A549 (cell line): ENCODE measurements at regions not wholly inside any gene's neighbourhood (a gene's known extent, or its start where the extent isn't known, plus 50 kb on each side); places are given as distances from the start of the nearest gene placed in this dataset.

Experiments used
- CHD2 ChIP-seq: fragments of 150-350 bp; IDR thresholded peaks from 2 replicates; pipeline ENCODE4 v1.6.1; 2014; ENCODE audit warnings: low read length; ENCODE audit not compliant: partially characterized antibody
- CHD4 ChIP-seq: fragments of 200-600 bp; sonication (generic); IDR thresholded peaks from 2 replicates; pipeline ENCODE4 v1.6.1; 2016; ENCODE audit warnings: antibody characterized with exemption, mild to moderate bottlenecking, borderline replicate concordance
- CTCF ChIP-seq: fragments of >200 bp; sonication (Bioruptor Twin); formaldehyde crosslinking; IDR thresholded peaks from 3 replicates; pipeline ENCODE4 v1.5.1; 2016
- EP300 ChIP-seq, 2 experiments: fragments of >200 bp; sonication (Bioruptor Twin); formaldehyde crosslinking; IDR thresholded peaks; 2 replicates in 1 of 2; 3 replicates in 1 of 2; pipeline ENCODE4 v1.6.1; 2016 to 2017
- ESRRA ChIP-seq: fragments of 150-350 bp; IDR thresholded peaks from 2 replicates; pipeline ENCODE4 v1.6.1; 2014; ENCODE audit warnings: mild to moderate bottlenecking, low read length, borderline replicate concordance
- HDAC2 ChIP-seq: fragments of 200-600 bp; sonication (generic); IDR thresholded peaks from 2 replicates; pipeline ENCODE4 v1.6.1; 2016
- NPAS2 ChIP-seq: fragments of 250-450 bp; sonication (Bioruptor Pico); IDR thresholded peaks from 2 replicates; pipeline ENCODE4 v1.8.0; 2022; ENCODE audit warnings: mild to moderate bottlenecking, moderate library complexity, borderline replicate concordance
- ZFP36 ChIP-seq: fragments of 450-650 bp; IDR thresholded peaks from 2 replicates; pipeline ENCODE4 v1.6.1; 2014; ENCODE audit warnings: borderline replicate concordance; ENCODE audit not compliant: partially characterized antibody
- TF ChIP-seq, protein P1 (sequence below): fragments of 150-350 bp; IDR thresholded peaks from 2 replicates; pipeline ENCODE4 v1.6.1; 2014; ENCODE audit warnings: low read depth, mild to moderate bottlenecking, low read length

GRCh38 chr12:125202421-125202820 is 137.2 kb downstream of the AACS start:
- TF ChIP-seq CTCF (no peak), EP300 (IDR thresholded peaks at IDR 0.05) (no peak), ZFP36 (no peak), CHD2 (no peak), NPAS2 (CRISPR knock-in tag) (no peak), ESRRA (no peak), HDAC2 (no peak), CHD4 (no peak)
- TF ChIP-seq, protein P1, sequence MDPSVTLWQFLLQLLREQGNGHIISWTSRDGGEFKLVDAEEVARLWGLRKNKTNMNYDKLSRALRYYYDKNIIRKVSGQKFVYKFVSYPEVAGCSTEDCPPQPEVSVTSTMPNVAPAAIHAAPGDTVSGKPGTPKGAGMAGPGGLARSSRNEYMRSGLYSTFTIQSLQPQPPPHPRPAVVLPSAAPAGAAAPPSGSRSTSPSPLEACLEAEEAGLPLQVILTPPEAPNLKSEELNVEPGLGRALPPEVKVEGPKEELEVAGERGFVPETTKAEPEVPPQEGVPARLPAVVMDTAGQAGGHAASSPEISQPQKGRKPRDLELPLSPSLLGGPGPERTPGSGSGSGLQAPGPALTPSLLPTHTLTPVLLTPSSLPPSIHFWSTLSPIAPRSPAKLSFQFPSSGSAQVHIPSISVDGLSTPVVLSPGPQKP = no peak
